ENCODE measurements at regions not wholly inside any gene's neighbourhood (a gene's known extent, or its start where the extent isn't known, plus 50 kb on each side); places are given as distances from the start of the nearest gene placed in this dataset.
"Not testable (repeated sequence)": the region's sequence is repeated elsewhere in the genome, so short reads cannot be mapped to it uniquely, and the experiment has no call there.

DNA sequence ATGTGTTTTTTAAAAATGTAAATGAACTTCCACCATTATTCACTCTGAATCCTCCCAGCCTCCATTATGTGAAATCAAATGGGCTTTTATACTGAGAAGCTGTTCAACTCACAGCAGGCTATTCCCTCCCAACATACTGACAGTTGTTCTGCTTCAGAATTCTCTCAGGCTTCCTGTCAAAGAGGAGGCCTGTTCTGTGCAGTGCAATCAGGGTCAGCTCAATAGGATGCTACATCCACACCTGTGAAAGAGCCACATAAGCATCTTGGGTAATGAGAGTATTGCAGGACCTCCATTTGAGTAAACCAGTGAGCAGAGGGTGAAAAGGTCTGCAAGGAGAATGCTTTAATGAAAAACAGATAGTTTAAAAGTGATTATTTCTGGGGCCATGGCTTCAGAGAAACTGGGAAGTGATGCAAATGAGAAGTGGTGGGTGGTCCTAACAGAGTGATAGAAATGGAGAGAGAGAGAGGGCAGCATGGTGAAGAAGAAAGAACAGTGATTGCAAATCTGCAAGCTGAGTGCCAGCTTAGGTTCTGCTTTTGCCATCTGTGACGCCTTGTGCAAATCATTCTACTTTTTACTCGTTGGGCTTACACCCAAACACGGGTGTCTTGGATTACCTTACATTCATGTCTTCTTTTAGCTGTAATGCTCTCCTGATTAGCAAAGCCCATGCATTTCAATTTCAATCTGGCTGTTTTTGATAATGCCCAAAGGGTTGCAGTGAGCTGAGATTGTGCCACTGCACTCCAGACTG, 202.5 kb upstream of the NMUR2 start:
- DNase-seq (ENCODE audit: low read depth in 1 of 2, low spot score in 1 of 2), result no peak

DNA sequence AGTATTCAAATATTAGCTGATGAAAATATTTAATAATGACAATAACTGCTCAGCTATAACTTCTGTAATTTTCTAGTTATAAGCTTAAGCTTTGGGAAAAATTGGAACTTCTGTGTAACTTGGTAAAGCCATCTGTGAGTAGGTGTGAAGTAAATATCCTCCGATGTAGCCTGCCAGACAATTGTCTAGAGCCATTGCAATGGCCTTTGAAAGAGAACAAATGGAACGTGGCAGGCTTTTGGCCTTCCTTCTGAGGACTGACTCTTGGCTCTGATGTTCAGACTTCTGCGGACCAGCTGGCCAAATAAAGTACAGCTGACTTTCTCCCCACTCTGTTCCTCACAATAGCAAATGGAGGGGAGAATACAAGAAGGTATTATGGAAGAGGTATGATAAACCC, 203.4 kb upstream of the NMUR2 start:
- no peak for DNase-seq (ENCODE audit: low read depth in 1 of 2, low spot score in 1 of 2)

DNA sequence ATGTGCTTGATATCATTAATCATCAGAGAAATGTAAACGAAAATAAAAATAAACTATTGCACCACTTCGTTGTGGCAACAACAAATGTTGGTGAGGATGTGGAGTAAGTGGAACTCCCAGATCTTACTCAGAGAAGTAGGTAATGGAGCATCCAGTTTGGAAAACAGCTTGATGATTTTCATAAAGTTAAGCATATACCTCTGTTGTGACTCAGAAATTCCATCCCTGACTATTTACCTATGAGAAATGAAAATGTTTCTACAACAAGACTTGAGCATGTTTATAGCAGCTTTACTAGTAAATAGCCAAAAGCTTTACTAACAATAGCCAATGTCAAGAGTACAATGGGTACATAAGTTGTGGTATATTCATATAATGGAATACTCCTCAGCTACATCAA, 214.7 kb upstream of the NMUR2 start:
- DNase-seq (ENCODE audit: low read depth in 1 of 2, low spot score in 1 of 2), result no peak

DNA sequence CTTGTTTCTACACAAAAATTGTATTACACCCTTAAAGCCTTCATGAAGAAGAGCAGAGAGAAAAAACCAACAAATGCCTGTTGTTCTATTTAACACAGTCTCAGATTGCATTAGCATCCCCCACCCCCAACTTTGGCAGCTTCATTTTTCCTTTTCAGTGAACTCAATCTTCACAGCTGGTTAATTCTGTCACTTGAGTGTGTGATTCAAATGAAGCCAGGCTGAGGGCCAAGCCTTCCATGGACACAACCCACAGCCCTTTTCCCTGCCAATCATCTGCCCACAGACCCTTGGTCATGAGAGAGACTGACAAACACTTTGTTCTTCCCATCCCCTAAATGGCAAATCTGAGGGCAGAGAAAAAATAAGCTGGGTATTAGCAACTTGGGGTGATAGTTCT, 217.5 kb upstream of the NMUR2 start:
- DNase-seq (ENCODE audit: low read depth in 1 of 2, low spot score in 1 of 2), result no peak

DNA sequence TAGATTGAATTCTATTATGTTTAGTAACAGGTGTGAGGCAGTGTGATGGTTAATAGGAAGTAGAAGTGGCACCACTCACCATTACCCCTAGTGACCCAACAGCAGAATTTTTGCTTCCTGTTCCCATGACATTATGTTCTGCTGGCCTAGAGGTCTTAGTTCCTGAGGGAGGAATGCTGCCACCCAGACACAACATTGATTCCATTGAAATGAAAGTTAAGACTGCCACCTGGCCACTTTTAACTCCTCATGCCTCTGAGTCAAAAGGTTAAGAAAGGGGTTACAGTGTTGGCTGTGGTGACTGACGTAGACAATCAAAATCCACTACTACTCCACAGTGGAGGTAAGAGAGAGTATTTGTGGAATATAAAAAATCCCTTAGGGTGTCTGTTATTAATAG, 218.9 kb upstream of the NMUR2 start:
- no peak for DNase-seq (ENCODE audit: low read depth in 1 of 2, low spot score in 1 of 2)

DNA sequence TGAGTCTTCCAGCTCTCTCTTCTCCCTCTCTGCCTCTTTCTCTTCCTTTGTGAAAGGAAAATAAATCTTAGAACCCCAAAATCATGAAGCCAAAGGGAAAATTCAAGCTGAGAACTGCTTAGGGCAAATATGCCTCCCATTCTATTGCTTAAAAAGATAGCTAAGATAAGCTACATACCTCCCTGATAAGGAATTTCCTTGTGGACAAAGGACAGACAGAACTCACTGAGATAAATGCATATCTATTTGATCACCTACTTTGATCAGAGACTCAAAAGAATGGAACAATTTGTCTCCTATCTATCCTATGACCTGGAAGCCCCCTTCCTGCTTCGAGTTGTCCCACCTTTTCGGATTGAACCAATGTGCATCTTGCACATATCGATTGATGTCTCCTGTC, 220.6 kb upstream of the NMUR2 start:
- DNase-seq (ENCODE audit: low read depth in 1 of 2, low spot score in 1 of 2), result no peak

DNA sequence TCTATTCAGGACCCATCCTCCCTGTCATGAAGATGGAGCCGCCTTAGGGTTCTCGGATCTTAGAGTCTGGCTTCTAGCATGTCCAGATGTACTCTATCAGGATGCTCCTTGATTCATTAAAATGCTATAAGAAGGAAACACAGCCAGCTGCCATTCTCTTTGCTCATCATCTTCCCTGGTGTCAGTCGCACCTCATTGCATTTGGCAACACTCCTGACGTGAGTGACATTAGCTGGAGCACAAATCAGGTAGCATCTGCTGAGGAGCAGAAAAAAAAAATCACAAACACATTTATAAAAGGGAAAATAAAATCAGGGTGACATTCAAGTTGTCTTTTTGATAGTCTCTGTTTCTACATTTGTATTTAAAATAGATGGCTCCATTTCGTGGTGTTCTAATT, 226.1 kb upstream of the NMUR2 start:
- DNase-seq (ENCODE audit: low read depth in 1 of 2, low spot score in 1 of 2), result no peak

DNA sequence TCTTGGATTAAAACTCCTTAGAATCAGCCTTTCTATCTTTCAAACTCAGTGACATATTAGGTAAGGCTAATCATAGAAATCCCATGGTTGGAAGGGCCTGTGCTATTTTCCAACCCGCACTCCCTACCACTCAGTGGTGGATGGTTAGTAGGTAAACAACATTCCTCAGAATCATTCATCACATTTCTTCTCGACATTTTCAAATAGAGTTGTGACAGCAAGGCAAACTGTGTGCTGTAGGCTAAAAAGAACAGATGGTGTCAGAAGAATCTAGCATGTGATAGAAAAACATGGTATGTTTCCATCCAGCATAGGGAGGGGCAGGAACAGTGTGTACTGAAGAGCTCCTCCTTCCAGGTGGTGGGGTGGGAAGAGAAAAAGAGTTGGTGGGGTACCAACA, 227.3 kb upstream of the NMUR2 start:
- DNase-seq (ENCODE audit: low read depth in 1 of 2, low spot score in 1 of 2), result no peak

DNA sequence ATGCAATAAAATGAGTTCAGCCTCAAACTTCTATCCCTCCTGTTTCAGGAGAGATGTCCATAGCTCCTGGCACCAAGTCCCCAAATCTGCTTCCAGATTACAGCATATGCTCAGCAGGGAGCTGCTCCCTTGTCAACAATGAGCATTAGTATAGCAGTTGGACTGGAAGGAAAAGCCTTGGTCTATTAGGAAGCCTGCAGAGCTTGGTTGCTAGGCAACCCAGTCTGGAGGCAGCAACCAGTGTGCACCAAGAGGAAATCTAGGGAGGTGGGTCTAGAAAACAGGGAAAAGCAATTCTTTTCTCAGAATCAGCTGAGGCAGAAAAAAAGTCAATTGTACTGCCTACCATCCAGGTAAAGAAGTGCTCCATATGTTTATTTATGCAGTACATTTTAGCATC, 229.5 kb upstream of the NMUR2 start:
- no peak for DNase-seq (ENCODE audit: low read depth in 1 of 2, low spot score in 1 of 2)

DNA sequence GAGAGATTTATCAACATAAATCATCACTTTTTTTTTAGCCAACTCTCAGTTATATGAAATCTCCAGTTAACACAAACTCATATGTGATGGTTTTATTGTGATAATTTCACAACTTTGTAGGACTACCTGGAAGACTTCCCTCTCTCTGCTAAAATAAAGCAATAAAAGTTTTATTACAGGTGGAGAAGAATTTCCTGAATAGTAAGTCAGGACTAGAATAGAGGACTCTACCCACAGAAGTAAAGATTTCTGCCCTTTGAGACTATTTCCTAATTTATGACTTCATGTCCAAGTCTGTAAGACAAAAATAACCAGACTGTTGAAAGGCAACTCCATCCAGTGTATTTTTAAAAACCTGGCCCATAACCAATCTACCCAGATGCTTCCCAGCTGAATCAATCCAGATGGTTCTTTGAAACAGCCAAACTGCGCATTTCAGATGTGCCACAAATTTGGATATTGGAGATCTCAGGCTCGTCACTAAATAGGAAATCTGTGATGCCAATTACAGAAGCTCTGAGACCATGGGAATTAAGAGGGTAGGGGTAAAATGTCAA, 234.0 kb upstream of the NMUR2 start:
- DNase-seq (ENCODE audit: low read depth in 1 of 2, low spot score in 1 of 2), result no peak

DNA sequence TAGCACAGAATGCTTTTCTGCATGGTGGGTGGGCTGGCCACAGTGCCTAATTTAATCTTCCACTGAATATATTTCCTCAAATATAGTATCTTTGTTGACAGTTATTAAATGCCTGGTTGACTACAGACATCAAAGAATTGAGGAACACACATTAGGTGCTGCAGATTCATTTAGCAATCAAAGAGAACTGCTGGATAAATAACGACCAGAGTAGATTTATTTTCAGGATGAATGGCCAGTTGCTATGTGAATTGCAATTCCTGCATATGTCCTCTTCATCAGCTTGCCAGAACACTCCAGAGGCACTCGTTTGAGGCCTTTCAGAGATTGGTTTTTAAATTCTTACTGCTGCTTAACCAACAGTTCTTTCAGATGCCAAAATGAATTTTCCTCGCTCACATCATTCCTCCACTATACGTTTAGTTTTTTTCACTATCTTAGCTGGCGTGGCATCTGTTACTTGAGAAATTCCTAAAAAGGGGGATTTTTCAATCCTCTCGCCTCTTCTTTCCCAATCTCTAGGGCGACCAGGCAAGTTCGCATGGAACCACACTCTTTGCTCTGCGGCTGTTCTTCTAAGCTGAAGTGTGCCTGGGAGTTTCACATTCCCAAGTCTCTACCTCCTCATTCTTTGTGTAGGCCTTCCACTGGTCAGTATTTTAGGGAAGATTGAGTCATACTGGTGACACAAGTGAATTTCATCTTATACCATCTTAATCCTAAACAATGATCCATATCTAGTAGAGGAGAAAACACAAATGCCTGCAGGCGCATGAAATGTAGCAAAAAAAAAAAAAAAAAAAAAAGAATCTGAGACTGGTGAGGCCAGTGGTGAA, 237.1 kb upstream of the NMUR2 start:
- no peak for DNase-seq (ENCODE audit: low read depth in 1 of 2, low spot score in 1 of 2)

DNA sequence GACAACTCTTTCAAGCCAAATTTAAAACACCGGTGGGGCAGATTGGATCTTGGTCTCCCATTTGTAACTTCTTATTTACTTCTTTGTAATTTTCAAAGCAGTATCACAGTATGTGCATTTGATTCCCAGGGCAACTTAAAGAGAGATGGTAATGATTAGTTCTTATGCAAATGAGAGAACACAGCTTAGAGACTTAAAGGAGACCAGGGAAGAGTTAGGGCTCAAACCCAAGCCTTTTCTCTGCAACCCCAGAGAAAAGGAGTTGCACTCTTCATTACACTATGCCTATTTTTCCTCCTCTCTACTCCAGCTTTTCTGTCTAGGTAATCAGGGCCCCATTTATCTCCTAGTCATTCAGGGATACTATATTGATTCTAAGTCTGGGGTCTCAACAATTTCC, 237.8 kb upstream of the NMUR2 start:
- DNase-seq (ENCODE audit: low read depth in 1 of 2, low spot score in 1 of 2), result no peak

DNA sequence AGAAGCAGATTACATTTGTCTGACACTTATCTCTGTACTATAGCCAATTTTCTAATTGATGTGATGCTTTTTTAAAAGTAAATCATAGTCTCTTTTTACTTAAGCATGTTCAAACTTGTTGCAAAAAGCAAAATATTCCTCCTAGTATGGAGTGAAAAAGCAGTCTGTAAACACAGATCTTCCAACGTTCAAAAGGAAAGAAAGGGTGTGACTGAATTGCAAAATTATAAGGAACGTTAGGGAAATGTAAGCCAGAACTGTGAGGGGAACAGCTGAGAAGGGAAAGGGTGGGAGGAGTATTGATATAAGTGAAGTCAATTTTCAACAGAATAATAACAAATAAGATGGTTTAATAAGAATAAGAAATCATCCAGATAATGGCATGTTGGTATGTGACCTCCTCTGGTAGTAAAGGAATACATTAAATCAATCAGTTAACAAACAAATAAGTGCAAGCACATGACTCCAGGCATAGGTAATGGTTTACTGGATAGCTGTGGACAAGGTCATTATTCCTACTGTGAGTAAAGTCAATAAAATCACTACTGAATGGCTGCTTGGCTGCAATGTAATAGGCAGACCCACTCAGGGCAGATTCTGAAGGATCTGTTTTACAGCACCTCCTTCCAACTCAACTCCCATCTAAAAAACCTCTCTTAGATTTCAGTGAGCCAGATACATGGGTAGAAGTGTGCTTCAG, 239.1 kb upstream of the NMUR2 start:
- no peak for DNase-seq (ENCODE audit: low read depth in 1 of 2, low spot score in 1 of 2)

DNA sequence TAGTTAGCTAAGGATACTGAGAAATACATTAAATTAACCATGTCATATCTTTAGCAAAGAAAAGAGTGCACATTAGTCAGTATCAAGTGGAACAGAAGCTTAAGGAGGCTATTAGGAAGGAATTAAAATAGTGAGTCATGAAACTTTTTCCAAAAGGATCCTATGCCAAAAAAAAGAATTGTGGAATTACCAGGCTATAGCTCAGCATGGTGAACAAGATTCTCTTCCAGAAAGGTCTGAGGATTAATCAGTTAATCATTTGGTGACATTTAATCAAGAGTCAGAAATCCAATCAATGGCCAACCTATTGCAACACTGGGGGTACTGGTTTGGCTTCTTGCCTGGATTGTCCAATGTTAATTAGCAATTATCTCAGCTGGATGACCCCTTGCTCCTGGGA, 244.5 kb upstream of the NMUR2 start:
- no peak for DNase-seq (ENCODE audit: low read depth in 1 of 2, low spot score in 1 of 2)

DNA sequence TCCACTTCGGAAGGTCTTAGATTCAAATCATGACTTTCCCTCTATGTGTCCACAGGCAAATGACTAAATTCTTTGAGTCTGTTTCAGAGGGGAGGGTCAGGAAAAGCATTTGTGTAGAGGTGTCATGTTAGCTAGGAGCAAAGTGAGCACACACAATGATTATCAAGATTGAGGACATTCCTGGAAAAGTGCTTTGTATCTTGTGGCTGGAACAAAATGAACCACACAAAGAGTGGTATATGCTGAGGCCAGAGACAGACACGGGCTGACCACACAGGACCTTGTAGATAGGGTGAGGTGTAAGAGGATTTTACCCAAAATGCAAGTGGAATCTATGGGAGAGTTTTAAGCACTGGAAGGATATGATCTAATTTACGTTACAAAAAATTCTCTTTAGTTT, 245.3 kb upstream of the NMUR2 start:
- DNase-seq (ENCODE audit: low read depth in 1 of 2, low spot score in 1 of 2), result no peak

DNA sequence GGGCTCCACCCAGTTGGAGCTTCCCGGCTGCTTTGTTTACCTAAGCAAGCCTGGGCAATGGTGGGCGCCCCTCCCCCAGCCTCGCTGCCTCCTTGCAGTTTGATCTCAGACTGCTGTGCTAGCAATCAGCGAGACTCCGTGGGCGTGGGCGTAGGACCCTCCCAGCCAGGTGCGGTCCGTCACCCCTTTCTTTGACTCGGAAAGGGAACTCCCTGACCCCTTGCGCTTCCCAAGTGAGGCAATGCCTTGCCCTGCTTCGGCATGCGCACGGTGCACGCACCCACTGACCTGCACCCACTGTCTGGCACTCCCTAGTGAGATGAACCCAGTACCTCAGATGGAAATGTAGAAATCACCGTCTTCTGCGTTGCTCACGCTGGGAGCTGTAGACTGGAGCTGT, 254.4 kb upstream of the NMUR2 start:
- not testable (repeated sequence) for DNase-seq (ENCODE audit: low read depth in 1 of 2, low spot score in 1 of 2)

DNA sequence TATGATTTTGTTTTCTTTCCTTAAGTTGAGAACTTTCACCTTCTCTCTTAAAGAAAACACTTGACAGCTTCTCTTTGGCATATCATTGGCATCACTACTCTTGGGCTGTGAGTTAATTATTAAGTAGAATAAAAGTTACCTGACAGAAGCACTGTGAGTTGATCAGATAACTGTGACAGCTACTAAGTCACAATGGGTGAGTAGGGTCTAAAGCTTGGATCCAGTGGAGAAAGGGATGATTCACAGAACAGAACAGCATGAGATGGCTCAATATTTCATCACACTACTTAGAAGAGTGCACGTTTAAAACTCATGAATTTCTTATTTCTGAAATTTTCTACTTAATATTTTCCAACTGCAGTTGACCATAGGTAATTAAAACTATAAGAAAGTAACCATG, 268.5 kb upstream of the NMUR2 start:
- no peak for DNase-seq (ENCODE audit: low read depth in 1 of 2, low spot score in 1 of 2)

DNA sequence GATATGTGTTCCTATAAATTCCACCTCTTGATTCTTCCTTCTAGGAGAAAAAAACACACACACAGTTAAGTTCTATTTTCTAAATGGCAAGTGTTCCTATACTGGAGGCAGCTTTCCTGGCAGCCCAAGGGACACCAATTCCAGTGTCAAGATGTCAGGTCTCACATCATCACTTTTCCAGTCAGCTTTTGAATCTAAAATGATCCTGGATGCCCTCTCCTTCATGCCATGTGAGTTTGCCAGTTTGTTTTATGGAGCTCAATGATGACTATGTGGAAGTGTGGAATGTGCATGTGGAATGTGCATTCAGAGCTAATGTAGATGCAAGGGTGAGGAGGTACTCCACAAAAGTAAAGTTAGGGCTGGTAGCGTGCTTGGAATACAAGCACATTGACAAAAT, 269.3 kb upstream of the NMUR2 start:
- no peak for DNase-seq (ENCODE audit: low read depth in 1 of 2, low spot score in 1 of 2)

DNA sequence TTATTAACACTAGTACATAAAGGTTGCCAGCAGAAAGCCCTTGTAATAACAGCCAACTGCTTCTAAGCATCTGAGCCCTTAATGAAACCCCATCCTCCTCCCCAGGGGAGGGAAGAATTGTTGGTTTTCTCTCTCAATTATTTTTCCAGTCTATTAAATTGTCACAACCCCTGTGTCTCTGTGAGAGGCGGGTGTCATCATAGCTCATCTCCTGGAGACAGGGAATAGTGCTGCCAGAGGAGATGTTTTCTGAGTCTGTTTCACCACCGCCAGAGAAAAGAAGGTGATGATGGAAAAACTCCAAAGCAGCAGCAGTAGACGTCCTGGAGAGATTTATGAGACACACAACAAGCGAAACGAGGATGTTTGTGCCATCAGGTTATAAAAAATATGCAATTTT, 271.1 kb upstream of the NMUR2 start:
- DNase-seq (ENCODE audit: low read depth in 1 of 2, low spot score in 1 of 2), result no peak

DNA sequence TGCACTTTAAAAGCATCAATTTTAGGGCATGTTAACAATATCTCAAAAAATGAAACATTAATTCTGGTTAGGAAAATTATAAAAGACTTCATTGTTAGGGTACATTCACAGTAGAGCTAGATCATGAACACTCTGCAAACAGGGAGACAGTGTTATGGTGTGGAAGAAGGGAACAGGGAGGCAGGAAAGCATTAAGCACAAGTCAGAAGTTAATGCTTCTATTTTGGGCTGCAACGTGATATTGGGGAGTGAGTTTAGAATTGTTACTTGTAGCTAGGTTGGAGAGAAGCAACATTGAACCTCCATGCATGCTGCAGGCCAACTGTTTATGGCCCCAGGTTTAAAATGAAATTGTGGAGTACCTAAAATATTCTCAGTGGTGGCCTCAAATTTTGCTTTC, 278.1 kb upstream of the NMUR2 start:
- no peak for DNase-seq (ENCODE audit: low read depth in 1 of 2, low spot score in 1 of 2)

DNA sequence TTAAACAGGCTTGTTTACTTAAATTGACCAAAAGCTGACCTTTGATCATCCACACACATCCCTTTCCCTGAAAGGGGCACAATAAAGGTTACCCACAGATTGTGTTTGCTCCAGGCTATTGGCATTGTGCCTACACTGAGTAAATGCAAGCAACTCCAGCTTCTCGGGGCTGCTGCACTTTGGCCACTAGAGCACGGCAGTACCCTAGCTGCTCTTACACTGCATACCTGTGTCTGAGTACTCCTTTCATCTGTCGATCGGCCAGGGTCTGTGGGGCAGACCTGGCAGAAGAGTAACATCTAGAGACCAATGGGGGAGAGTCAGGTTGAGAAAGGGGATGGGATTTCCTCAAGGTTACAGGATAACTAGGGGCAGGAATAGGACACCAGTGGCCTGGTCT, 281.9 kb upstream of the NMUR2 start:
- DNase-seq (ENCODE audit: low read depth in 1 of 2, low spot score in 1 of 2), result no peak
